GM10266 (cell line): ENCODE measurements at regions not wholly inside any gene's neighbourhood (a gene's known extent, or its start where the extent isn't known, plus 50 kb on each side); places are given as distances from the start of the nearest gene placed in this dataset.

ENCODE experiments used
- DNase-seq: peaks from one replicate; pipeline ENCODE4 v3.0.0; 2012; ENCODE audit errors: extremely low spot score
- TF ChIP-seq, protein P1 (sequence below): IDR thresholded peaks from 2 replicates; pipeline ENCODE4 v1.5.1; 2012; ENCODE audit warnings: mild to moderate bottlenecking, low read depth; ENCODE audit not compliant: control insufficient read depth, insufficient read depth; ENCODE audit errors: missing control alignments

DNA sequence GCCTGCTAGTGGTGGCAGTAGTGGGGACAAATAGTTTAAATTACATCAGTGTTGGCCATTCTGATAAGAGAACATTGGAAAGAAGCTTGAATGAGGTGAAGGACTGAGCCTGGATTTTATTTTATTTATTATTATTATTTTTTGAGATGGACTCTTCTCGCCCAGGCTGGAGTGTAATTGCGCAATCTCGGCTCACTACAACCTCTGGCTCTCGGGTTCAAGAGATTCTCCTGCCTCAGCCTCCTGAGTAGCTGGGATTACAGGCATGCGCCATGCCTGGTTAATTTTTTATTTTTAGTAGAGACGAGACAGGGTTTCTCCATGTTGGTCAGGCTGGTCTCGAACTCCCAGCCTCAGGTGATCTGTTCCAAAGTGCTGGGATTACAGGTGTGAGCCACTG, 739.4 kb downstream of the AACS start:
- DNase-seq = no peak
- TF ChIP-seq, protein P1, sequence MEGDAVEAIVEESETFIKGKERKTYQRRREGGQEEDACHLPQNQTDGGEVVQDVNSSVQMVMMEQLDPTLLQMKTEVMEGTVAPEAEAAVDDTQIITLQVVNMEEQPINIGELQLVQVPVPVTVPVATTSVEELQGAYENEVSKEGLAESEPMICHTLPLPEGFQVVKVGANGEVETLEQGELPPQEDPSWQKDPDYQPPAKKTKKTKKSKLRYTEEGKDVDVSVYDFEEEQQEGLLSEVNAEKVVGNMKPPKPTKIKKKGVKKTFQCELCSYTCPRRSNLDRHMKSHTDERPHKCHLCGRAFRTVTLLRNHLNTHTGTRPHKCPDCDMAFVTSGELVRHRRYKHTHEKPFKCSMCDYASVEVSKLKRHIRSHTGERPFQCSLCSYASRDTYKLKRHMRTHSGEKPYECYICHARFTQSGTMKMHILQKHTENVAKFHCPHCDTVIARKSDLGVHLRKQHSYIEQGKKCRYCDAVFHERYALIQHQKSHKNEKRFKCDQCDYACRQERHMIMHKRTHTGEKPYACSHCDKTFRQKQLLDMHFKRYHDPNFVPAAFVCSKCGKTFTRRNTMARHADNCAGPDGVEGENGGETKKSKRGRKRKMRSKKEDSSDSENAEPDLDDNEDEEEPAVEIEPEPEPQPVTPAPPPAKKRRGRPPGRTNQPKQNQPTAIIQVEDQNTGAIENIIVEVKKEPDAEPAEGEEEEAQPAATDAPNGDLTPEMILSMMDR = no peak

DNA sequence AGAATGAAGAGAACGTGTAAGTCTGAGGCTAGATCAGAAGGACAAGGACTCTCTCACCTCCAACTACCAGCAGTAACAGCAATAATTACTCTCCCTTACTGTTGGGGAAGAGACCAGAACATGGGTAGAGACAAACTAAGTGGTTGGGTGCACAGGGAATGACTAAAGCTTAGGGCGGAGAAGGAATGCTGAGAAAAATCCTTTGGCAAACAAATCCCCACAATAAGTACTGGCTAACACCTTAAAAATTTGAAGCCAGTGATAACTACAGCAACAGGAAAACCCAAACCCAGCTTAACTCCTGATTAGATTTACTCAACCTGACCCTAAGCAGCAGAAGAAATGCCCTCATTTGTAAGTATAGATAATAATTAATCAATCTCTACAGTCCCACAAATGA, 759.0 kb downstream of the AACS start:
- TF ChIP-seq, protein P1 = no peak

DNA sequence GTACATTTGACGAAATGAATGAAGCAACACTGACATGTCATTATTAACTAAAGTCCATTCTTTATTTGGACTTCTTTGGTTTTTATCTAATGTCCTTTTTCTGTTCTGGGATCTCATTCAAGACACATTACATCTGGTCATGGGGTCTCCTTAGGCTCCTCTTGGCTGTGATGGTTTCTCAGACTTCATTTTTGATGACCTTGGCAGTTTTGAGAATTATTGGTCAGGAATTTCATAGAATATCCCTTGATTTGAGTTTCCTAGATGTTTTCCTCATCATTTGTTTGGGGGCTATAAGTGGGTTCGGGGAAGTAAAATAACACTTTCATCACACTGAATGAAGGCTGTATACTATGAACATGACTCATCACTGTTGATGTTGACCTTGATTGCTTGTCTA, 770.6 kb downstream of the AACS start:
- TF ChIP-seq, protein P1 = no peak
- no peak for DNase-seq

More for the DNA sequence above, 759.0 kb downstream of the AACS start:
- DNase-seq = no peak

DNA sequence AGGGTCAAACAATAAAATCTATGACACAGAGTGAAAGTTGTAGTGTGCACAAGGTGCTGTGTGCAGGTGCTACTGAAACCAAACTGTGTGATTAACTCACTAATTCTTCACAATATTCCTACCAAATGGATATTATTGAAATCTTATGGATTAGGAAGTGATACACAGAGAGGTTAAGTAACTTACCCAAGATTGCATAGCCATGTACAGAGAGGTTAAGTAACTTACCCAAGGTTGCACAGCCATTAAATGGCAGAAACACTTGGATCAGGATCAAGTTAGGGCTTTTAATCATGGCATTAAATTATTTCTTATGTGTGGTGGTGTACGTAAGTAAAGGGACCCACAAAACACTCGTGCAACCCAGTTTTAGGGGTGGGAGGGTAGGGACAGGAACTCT, 771.4 kb downstream of the AACS start:
- no peak for DNase-seq
- TF ChIP-seq, protein P1 = no peak

DNA sequence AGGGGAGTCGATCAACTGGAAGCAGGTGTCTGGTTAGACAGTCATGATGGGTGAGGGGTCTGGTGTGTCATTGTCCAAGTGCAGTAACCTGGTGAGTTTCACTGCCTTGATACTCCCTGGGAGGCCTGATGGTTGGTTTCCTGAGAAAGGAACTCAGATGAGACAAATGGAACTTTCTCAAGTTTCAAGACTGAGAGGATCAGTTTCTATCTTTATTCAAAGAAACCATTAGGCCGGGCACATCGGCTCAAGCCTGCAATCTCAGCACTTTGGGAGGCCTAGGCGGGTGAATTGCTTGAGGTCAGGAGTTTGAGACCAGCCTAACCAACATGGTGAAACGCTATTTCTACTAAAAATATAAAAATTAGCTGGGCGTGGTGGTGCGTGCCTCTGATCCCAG, 776.1 kb downstream of the AACS start:
- DNase-seq = no peak
- TF ChIP-seq, protein P1 = no peak

DNA sequence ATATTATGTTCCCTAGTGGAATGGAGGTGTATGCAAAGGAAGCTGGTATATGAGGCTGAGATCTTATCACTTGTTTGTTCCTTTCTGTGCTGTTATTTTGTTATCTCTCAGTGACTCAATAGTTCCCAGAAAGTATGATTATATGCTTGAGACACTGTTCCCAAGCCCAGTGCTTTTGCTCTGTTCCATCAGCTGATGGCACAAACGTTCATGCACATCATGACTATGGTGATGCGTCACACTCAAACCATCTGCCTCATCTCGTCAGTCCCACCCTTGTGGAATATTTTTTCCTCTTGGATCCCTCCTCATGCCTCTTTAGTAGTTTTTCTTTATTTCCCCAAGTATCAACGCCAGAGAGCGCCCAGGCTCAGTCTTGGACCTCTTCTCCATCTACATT, 786.9 kb downstream of the AACS start:
- no peak for DNase-seq
- TF ChIP-seq, protein P1 = no peak

DNA sequence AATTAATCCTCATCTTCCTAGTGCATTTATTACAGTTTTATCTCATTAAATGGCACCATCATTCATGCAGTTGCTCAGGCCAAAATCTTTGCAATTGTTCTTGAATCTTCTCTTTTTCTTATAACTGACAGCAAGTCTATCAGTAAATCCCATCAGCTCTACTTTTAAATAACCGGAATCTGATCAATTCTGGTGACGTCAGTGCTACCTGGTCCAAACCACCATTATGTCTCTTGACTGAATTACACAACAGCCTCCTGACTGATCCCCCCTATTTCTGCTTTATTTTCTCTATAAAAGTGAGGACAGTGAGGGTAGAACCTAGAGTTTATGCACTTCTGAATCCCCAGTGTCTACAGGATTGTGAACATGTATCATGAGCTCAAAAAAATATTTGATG, 787.4 kb downstream of the AACS start:
- DNase-seq = no peak
- TF ChIP-seq, protein P1 = no peak
